ENCODE measurements at regions not wholly inside any gene's neighbourhood (a gene's known extent, or its start where the extent isn't known, plus 50 kb on each side); places are given as distances from the start of the nearest gene placed in this dataset.

- no peak for TF ChIP-seq GATA3 (IDR thresholded peaks at IDR 0.05; ENCODE audit: low read depth, low read length)
- no peak for TF ChIP-seq GATA2 (IDR thresholded peaks at IDR 0.05; ENCODE audit: low read depth, low read length)
These were observed 615.4 kb upstream of the GBE1 start for GRCh38 chr3:82376883-82377282.
